ENCODE measurements at regions not wholly inside any gene's neighbourhood (a gene's known extent, or its start where the extent isn't known, plus 50 kb on each side); places are given as distances from the start of the nearest gene placed in this dataset.

DNA sequence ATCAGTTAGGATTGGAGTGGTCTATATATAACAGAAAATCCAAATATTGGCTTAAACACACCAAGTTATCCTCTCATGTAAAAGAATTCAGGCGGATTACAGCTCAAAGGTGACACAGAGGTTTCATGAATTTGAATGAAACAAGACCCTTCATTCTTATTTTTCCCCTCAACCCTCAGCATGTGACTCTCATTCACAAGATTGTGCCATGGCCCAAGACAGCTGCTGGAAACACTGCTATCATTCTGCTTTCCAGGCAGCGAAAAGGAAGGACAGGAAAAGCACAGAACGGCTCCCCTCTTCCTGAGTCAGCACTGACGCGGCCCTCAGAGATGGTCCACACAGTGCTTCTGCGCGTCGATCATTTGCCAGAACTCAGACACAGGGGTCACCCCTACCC is 891.0 kb upstream of the FRG1 start:
- Histone ChIP-seq H3K4me3 (no peak overlapping the region), H3K4me1 (no peaks in the 10 kb centered on the region), H3K27me3 (no peaks in the 10 kb centered on the region), H3K27ac (no peak overlapping the region), H3K9me3 (no peaks in the 10 kb centered on the region), H3K36me3 (no peaks in the 10 kb centered on the region)
- intact Hi-C loops (cut with DNase I; ENCODE audit: low total_unique reads) = no loop called here
- TF ChIP-seq, protein P1, sequence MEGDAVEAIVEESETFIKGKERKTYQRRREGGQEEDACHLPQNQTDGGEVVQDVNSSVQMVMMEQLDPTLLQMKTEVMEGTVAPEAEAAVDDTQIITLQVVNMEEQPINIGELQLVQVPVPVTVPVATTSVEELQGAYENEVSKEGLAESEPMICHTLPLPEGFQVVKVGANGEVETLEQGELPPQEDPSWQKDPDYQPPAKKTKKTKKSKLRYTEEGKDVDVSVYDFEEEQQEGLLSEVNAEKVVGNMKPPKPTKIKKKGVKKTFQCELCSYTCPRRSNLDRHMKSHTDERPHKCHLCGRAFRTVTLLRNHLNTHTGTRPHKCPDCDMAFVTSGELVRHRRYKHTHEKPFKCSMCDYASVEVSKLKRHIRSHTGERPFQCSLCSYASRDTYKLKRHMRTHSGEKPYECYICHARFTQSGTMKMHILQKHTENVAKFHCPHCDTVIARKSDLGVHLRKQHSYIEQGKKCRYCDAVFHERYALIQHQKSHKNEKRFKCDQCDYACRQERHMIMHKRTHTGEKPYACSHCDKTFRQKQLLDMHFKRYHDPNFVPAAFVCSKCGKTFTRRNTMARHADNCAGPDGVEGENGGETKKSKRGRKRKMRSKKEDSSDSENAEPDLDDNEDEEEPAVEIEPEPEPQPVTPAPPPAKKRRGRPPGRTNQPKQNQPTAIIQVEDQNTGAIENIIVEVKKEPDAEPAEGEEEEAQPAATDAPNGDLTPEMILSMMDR (IDR thresholded peaks at IDR 0.05) = no peak
- no peak for TF ChIP-seq POLR2A (IDR thresholded peaks at IDR 0.05)
- DNase-seq = no peak

DNA sequence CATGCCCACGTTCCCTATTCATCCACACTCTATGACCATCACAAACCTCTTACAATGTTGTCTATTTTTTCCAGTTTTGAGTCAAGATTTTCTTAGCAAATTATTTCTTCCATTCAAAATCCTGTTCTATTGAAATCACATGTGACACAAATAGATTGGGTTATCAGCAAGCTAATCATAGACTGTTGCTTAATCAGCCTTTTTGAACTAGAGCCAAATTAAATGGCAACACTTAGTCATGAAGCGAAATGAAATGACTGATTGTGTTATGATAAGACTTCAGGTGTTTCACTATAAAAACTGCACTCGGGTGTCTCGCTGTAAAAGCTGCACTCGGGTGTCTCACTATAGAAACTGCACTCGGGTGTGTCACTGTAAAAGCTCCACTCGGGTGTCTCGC is 890.0 kb upstream of the FRG1 start:
- intact Hi-C loops (cut with DNase I; ENCODE audit: low total_unique reads) = no loop called here

DNA sequence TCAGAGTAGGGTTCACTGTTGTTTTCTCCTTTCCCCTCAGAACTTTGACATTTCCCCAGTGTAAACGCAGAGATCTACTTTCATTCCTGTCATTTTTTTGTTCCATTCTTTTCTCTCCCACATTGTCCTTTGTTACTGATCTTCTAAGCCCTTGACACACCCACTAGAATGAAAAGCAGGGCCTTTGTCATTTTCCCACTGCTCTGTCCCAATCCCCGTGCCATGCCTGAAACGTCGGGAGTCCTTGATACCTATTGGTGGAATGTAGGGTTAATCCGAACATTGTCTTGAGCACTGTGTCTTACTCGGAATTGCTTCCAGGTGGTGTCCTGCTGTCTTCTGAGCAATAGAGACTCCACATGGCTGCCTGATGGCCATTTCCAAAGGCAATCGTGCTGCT is 887.1 kb upstream of the FRG1 start:
- H3K27me3 ChIP-seq = no peaks in the 10 kb centered on the region
- H3K9me3 ChIP-seq = no peaks in the 10 kb centered on the region
- H3K36me3 ChIP-seq = no peaks in the 10 kb centered on the region
- no peaks in the 10 kb centered on the region for H3K4me1 ChIP-seq
- intact Hi-C loops (cut with DNase I; ENCODE audit: low total_unique reads) = no loop called here
- no peak for DNase-seq
- H3K4me3 ChIP-seq = no peak overlapping the region
- no peak overlapping the region for H3K27ac ChIP-seq
- TF ChIP-seq, protein P1 (IDR thresholded peaks at IDR 0.05) = no peak
- TF ChIP-seq POLR2A (IDR thresholded peaks at IDR 0.05) = no peak

More for the DNA sequence above, 890.0 kb upstream of the FRG1 start:
- H3K36me3 ChIP-seq = no peaks in the 10 kb centered on the region
- H3K4me1 ChIP-seq = no peaks in the 10 kb centered on the region
- no peaks in the 10 kb centered on the region for H3K9me3 ChIP-seq
- H3K4me3 ChIP-seq = no peak overlapping the region
- no peak overlapping the region for H3K27ac ChIP-seq
- H3K27me3 ChIP-seq = no peaks in the 10 kb centered on the region
- TF ChIP-seq, protein P1 (IDR thresholded peaks at IDR 0.05) = no peak
- no peak for TF ChIP-seq POLR2A (IDR thresholded peaks at IDR 0.05)
- DNase-seq = no peak

DNA sequence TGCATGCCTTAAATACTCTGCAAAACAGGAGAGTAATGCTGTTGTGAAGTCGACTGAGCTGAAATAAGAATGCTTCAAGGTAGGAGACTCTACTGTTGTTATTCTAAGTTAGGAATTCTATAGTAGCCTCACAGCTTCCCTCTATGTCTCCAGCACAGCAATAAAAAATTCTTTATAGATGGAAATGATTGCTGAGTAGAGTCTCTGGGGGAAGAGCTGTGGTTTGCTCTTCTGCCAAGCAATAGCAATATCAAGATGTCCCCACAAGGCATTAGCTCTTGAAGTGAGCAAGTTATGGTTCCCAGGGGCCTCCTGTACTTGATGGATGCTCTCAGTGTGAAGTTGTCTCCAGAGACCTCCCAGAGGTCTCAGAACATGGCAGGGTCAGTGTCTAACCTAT is 880.6 kb upstream of the FRG1 start:
- no peak overlapping the region for H3K4me3 ChIP-seq
- no peaks in the 10 kb centered on the region for H3K9me3 ChIP-seq
- H3K27ac ChIP-seq = no peak overlapping the region
- H3K4me1 ChIP-seq = no peaks in the 10 kb centered on the region
- no peaks in the 10 kb centered on the region for H3K36me3 ChIP-seq
- DNase-seq = no peak
- no peak for TF ChIP-seq POLR2A (IDR thresholded peaks at IDR 0.05)
- TF ChIP-seq, protein P1 (IDR thresholded peaks at IDR 0.05) = no peak
- no peaks in the 10 kb centered on the region for H3K27me3 ChIP-seq
- intact Hi-C loops (cut with DNase I; ENCODE audit: low total_unique reads) = no loop called here

DNA sequence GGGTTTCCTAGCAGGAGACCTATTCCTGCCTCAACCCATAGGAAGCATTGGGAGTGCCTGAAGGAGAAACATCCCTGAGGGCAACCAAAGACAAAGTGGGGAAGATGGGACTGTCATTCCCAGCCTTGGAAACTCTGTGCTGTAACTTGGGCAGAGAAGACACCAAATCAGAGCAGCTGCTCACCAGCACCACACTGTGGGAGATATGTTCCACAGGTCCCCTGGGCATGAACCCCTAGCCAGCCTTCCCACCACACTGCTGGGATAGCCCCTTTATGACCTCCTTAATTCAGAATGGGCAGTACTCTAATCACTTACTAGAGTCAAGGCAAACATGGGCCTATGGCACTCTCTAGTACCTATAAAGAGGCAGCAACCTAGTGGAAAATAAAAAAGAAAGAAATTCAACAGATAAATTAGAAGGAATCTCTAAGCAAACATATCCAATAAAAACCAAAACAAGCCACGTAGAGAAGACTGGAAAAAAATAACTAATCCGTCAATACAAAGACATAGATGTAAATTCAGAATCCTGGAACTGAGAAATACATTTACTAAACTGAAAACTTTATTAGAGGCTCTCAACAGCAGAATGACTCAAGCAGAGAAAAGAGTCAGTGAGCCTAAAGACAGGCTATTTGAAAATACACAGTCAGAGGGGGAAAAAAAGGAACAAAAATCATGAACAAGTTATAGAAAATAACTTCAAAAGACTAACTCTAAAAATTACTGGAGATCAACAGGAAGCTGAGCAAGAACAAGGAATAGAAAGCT is 878.4 kb upstream of the FRG1 start:
- no peak for TF ChIP-seq POLR2A (IDR thresholded peaks at IDR 0.05)
- TF ChIP-seq, protein P1 (IDR thresholded peaks at IDR 0.05) = no peak
- intact Hi-C loops (cut with DNase I; ENCODE audit: low total_unique reads) = no loop called here

More for the DNA sequence above, 878.4 kb upstream of the FRG1 start:
- H3K36me3 ChIP-seq = no peaks in the 10 kb centered on the region
- no peak for DNase-seq
- no peaks in the 10 kb centered on the region for H3K27me3 ChIP-seq
- H3K4me3 ChIP-seq = no peak overlapping the region
- no peaks in the 10 kb centered on the region for H3K4me1 ChIP-seq
- no peak overlapping the region for H3K27ac ChIP-seq
- H3K9me3 ChIP-seq = no peaks in the 10 kb centered on the region
